ENCODE measurements at regions not wholly inside any gene's neighbourhood (a gene's known extent, or its start where the extent isn't known, plus 50 kb on each side); places are given as distances from the start of the nearest gene placed in this dataset.

DNA sequence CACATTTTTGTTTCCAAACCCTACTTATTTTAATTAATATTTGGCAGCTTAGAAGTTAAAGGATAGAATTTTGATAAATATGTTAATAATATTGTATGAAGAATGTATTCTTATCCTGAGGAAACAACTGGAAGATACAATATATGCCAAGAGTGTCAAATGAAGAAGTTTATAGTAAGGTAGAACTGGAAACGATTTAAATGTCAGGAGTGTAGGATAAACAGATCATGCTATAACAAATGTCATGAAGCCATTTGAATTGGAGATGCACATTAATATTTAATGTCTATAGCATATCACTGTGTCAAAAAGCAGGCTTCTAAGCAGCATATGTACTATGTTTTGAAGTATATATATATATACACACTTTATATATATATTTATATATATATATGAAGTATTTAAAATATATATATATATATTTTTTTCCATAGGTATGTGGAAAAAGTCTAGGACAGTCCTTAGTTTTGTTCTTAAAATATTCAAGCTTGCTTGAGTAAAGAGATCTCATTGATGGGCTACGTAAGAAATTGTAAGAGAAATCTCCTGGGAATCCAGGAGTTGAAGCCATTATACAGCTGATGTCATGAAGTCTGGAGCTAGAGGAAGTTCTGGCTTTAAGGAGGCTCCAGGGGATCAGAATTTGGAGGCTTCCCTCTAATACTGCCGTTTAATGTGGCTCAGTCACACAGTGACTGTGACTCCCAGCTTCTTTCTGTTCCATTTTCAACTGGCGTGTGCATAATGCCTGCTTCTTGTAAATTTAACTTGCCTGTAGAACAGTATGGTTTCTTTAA, 79.9 kb upstream of the MYCBP2 start:
- no CpG with 5 or more reads among the region's 4 CpGs for WGBS (ENCODE audit: insufficient coverage, insufficient read length)

DNA sequence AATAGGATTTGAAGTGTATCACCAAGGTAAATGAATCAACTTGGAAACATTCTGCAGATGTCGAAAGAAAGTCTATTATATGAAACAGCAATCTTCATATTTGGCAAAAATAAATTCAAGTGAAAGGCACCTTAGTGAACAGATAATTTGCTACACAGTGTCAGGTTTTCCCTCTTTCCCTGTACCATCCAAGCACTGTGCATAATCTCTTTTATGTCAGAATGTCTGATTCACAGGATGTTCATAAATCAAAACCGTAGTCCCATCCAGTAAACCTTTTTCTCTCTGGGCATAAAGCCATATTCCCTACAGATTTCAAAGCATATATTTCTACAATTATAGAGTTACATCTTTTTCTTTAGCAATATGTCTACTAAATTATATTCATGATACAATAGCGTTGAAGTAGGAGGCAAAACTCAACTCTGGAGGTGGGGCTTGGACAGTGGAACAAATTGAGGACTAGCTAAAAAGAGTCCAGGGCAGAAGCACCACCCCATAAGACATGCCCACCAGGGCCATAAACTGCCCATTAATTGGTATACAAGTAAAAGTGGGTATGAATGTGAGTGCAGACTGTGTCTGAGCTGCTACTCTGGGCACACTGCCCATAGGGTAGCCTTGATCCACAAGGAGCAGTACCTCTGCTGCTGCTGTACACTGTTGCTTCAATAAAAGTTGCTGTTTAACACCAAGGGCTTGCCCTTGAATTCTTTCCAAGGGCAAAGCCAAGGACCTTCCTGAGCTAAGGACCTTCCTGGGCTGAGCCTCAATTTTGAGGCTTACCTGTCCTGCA, 72.1 kb upstream of the MYCBP2 start:
- H3K27me3 ChIP-seq (ENCODE audit: control insufficient read depth, insufficient read depth, low read length), result no peaks in the 10 kb centered on the region
- no peak overlapping the region for H3K27ac ChIP-seq (ENCODE audit: low read length)
- no peaks in the 10 kb centered on the region for H3K9me3 ChIP-seq (ENCODE audit: control insufficient read depth, insufficient read depth, low read length)
- H3K4me3 ChIP-seq (ENCODE audit: low read length), result no peak overlapping the region
- no peaks in the 10 kb centered on the region for H3K36me3 ChIP-seq (ENCODE audit: control insufficient read depth, insufficient read depth, low read length)
- DNase-seq (ENCODE audit: low read depth, low spot score), result no peak
- WGBS (ENCODE audit: insufficient coverage, insufficient read length), result no CpG with 5 or more reads among the region's 3 CpGs
- H3K4me1 ChIP-seq (ENCODE audit: control insufficient read depth, insufficient read depth, low read length), result no peaks in the 10 kb centered on the region

More for the DNA sequence above, 79.9 kb upstream of the MYCBP2 start:
- Histone ChIP-seq H3K4me1 (ENCODE audit: control insufficient read depth, insufficient read depth, low read length) (no peaks in the 10 kb centered on the region), H3K9me3 (ENCODE audit: control insufficient read depth, insufficient read depth, low read length) (no peaks in the 10 kb centered on the region), H3K36me3 (ENCODE audit: control insufficient read depth, insufficient read depth, low read length) (no peaks in the 10 kb centered on the region), H3K27ac (ENCODE audit: low read length) (no peak overlapping the region), H3K27me3 (ENCODE audit: control insufficient read depth, insufficient read depth, low read length) (no peaks in the 10 kb centered on the region), H3K4me3 (ENCODE audit: low read length) (no peak overlapping the region)
- DNase-seq (ENCODE audit: low read depth, low spot score), result no peak

DNA sequence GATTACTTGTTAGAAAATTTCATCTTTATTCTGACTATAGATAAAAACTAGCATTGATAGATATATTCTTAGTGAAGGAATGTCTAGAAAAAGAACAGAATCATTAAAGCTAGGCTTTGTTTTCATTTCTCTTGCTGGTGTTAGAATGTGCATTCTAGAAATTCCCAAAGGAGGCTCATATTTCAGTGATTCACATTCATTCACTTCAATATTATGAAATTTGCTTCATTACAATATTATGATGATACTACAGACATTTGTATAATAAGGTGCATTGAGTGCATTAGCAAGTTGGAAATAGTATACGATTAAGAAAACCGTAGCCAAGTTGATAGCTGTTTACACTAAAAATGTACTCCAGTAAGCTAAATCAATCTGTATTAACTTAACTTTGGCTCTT, 70.7 kb upstream of the MYCBP2 start:
- no peaks in the 10 kb centered on the region for H3K27me3 ChIP-seq (ENCODE audit: control insufficient read depth, insufficient read depth, low read length)
- DNase-seq (ENCODE audit: low read depth, low spot score), result no peak
- no CpG with 5 or more reads among the region's 2 CpGs for WGBS (ENCODE audit: insufficient coverage, insufficient read length)
- H3K9me3 ChIP-seq (ENCODE audit: control insufficient read depth, insufficient read depth, low read length), result no peaks in the 10 kb centered on the region
- H3K36me3 ChIP-seq (ENCODE audit: control insufficient read depth, insufficient read depth, low read length), result no peaks in the 10 kb centered on the region
- H3K4me3 ChIP-seq (ENCODE audit: low read length), result no peak overlapping the region
- H3K27ac ChIP-seq (ENCODE audit: low read length), result no peak overlapping the region
- H3K4me1 ChIP-seq (ENCODE audit: control insufficient read depth, insufficient read depth, low read length), result no peaks in the 10 kb centered on the region

DNA sequence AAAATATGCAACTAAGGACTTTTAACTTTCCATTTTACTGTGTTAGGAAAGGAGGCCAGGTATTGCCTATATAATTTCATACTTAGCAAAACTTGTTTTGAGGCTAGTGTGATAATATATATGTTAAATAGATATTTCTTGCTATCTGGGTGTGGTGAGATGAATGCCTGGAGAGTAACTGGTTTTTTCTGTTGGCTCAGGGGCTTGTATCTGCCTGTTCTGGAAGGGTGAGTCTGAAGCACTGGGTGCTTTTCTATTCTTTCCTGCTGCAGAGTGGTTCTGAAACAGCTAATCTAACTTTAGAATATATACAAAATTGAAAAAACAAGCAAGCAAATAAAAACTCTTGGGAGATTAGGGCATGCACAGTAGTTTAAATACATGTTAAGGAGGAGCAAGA, 64.6 kb upstream of the MYCBP2 start:
- Histone ChIP-seq H3K4me1 (ENCODE audit: control insufficient read depth, insufficient read depth, low read length) (no peaks in the 10 kb centered on the region), H3K27ac (ENCODE audit: low read length) (no peak overlapping the region), H3K27me3 (ENCODE audit: control insufficient read depth, insufficient read depth, low read length) (no peaks in the 10 kb centered on the region), H3K36me3 (ENCODE audit: control insufficient read depth, insufficient read depth, low read length) (no peaks in the 10 kb centered on the region), H3K4me3 (ENCODE audit: low read length) (no peak overlapping the region), H3K9me3 (ENCODE audit: control insufficient read depth, insufficient read depth, low read length) (no peaks in the 10 kb centered on the region)
- no peak for DNase-seq (ENCODE audit: low read depth, low spot score)

DNA sequence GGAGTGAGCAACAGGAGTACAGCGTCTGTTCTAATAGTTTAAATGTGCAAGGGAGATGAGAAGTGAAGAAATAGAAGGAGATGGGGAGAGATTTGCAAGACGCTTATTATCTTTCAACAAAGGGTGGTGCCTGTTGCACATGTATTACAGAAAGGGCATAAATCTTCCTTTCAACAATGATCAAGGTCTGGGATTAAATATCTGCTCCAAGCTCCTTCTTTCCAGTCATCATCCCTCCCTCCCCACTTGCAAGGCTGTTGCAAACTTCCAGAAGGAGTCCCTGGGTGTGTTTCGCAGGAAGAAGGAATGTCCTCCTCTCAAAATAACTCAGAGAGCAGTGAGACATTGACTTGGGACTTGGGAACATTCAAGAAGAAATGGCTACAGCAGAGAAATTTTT, 63.5 kb upstream of the MYCBP2 start:
- no peak overlapping the region for H3K4me3 ChIP-seq (ENCODE audit: low read length)
- no peaks in the 10 kb centered on the region for H3K9me3 ChIP-seq (ENCODE audit: control insufficient read depth, insufficient read depth, low read length)
- no CpG with 5 or more reads among the region's 3 CpGs for WGBS (ENCODE audit: insufficient coverage, insufficient read length)
- H3K4me1 ChIP-seq (ENCODE audit: control insufficient read depth, insufficient read depth, low read length), result no peaks in the 10 kb centered on the region
- H3K27me3 ChIP-seq (ENCODE audit: control insufficient read depth, insufficient read depth, low read length), result no peaks in the 10 kb centered on the region
- DNase-seq (ENCODE audit: low read depth, low spot score), result no peak
- H3K36me3 ChIP-seq (ENCODE audit: control insufficient read depth, insufficient read depth, low read length), result no peaks in the 10 kb centered on the region
- H3K27ac ChIP-seq (ENCODE audit: low read length), result no peak overlapping the region

DNA sequence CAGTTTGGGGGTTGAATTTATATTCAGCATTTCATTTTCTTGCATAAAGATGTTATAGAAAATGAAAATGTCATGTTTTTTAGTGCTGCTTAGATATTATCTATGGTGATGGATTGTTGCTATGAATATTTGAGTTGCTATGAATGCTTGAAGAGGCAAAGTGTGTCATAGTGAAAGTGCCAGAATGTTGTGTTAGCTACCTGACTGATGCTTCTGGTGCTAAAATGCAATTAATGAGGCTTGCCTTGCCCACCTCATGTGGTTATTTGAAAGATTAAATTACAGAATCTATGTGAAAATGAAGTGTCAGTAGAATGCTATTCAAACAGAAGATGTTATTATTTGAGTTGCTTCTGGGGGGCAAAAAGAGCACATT, 62.7 kb upstream of the MYCBP2 start:
- Histone ChIP-seq H3K27me3 (ENCODE audit: control insufficient read depth, insufficient read depth, low read length) (no peaks in the 10 kb centered on the region), H3K4me1 (ENCODE audit: control insufficient read depth, insufficient read depth, low read length) (no peaks in the 10 kb centered on the region), H3K9me3 (ENCODE audit: control insufficient read depth, insufficient read depth, low read length) (no peaks in the 10 kb centered on the region), H3K27ac (ENCODE audit: low read length) (no peak overlapping the region), H3K36me3 (ENCODE audit: control insufficient read depth, insufficient read depth, low read length) (no peaks in the 10 kb centered on the region), H3K4me3 (ENCODE audit: low read length) (no peak overlapping the region)
- no peak for DNase-seq (ENCODE audit: low read depth, low spot score)

DNA sequence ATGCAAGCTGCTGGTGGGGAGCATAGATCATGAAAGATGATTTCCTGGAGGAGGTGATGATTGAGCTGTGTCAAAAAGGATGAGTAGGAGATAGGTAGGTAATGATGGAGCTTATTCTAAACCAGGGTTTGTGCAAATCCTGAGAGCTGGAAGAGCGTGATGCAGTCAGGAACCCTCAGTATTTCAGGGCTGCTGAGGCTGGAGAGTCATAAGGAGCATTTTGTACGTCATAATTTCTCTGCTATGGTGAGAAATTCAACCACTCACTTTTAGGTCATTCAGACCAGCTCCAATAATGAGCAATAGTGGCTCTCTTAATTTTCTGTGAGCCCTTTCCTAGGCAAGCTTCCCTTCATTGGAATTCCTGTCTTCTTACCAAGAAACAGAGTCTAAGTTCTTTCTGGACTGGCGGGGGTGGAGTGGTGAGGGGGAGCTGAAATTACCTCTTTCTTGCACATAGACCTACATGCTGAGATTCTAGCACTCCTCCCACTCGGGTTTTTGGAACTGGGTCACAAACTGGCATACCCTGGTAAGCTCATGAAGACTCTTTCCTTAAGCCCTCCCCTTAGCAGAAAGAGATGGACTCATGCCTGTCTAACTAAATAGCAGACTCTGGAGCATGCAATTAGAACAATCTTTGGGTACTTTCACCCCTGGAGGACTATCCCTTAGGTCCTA, 62.2 kb upstream of the MYCBP2 start:
- Histone ChIP-seq H3K4me1 (ENCODE audit: control insufficient read depth, insufficient read depth, low read length) (no peaks in the 10 kb centered on the region), H3K4me3 (ENCODE audit: low read length) (no peak overlapping the region), H3K27ac (ENCODE audit: low read length) (no peak overlapping the region), H3K9me3 (ENCODE audit: control insufficient read depth, insufficient read depth, low read length) (no peaks in the 10 kb centered on the region), H3K27me3 (ENCODE audit: control insufficient read depth, insufficient read depth, low read length) (no peaks in the 10 kb centered on the region), H3K36me3 (ENCODE audit: control insufficient read depth, insufficient read depth, low read length) (no peaks in the 10 kb centered on the region)
- WGBS (ENCODE audit: insufficient coverage, insufficient read length), result no CpG with 5 or more reads among the region's 4 CpGs
- DNase-seq (ENCODE audit: low read depth, low spot score), result no peak

DNA sequence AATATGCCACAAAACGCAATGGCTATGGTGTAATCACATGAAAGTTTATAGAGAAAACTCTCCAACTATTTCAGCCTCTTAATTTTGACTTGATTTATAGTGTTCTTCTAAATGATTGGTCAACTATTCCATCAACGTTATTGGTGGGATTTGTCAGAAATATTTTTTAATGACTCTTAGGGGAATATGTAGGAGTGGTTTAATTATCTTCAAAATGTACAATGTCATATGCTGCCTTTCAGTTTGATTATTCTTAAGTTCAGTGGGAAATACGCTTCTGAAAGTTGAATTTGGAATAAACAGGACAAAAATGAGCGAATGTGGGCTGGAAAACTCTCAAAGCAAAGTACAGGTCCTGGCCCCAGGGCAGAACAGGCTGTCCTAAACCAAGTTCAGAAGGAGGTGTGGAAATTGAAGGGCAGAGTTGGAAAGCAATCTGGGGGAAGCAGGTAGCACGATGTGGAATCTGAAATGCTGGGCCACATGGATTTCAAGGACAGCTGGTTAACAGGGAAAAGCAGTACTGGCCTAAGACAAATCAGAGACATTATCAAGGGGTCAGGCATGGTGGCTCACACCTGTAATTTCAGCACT, 60.8 kb upstream of the MYCBP2 start:
- Histone ChIP-seq H3K27ac (ENCODE audit: low read length) (no peak overlapping the region), H3K4me3 (ENCODE audit: low read length) (no peak overlapping the region), H3K9me3 (ENCODE audit: control insufficient read depth, insufficient read depth, low read length) (no peaks in the 10 kb centered on the region), H3K4me1 (ENCODE audit: control insufficient read depth, insufficient read depth, low read length) (no peaks in the 10 kb centered on the region), H3K27me3 (ENCODE audit: control insufficient read depth, insufficient read depth, low read length) (no peaks in the 10 kb centered on the region), H3K36me3 (ENCODE audit: control insufficient read depth, insufficient read depth, low read length) (no peaks in the 10 kb centered on the region)
- no CpG with 5 or more reads among the region's 5 CpGs for WGBS (ENCODE audit: insufficient coverage, insufficient read length)
- no peak for DNase-seq (ENCODE audit: low read depth, low spot score)

DNA sequence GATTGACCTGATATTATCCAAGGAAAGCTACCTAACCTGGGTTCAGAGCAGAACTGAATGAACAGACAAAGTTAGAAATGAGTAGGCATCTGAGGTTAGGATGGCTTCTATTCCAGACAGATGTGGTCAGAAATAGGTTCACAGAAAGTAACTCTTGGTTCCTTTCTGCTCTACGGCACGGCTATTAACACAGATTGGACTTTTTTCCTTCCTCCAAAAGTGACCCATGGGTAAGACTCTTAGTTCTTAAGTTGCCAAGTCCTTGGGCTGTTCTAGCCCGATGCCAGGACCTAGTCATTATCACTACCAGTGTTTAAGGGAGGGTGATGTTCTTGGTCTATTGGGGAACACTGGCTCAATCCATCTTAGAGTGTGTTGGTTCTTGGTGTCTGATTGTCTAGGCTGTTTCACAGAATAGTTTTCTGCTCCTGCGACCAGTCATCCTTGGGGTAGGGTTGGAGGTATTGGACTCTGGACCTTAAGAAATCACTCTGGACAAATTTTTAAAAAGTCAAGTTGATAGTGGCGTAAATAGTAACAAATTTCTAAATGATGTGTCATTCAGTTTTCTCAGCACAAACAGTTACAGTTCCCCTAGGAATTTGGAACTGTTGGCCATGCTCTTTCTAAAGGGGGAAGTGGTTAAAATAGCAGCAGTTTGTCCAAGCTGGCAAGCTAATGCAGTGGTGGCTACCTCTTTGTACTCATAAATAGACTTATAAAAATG, 60.1 kb upstream of the MYCBP2 start:
- Histone ChIP-seq H3K4me1 (ENCODE audit: control insufficient read depth, insufficient read depth, low read length) (peaks cover 1% of the 10 kb centered on the region; the same call in 1 of the 2 replicates), H3K27ac (ENCODE audit: low read length) (no peak overlapping the region), H3K27me3 (ENCODE audit: control insufficient read depth, insufficient read depth, low read length) (no peaks in the 10 kb centered on the region), H3K4me3 (ENCODE audit: low read length) (no peak overlapping the region), H3K36me3 (ENCODE audit: control insufficient read depth, insufficient read depth, low read length) (no peaks in the 10 kb centered on the region), H3K9me3 (ENCODE audit: control insufficient read depth, insufficient read depth, low read length) (no peaks in the 10 kb centered on the region)
- no CpG with 5 or more reads among the region's 5 CpGs for WGBS (ENCODE audit: insufficient coverage, insufficient read length)
- no peak for DNase-seq (ENCODE audit: low read depth, low spot score)

DNA sequence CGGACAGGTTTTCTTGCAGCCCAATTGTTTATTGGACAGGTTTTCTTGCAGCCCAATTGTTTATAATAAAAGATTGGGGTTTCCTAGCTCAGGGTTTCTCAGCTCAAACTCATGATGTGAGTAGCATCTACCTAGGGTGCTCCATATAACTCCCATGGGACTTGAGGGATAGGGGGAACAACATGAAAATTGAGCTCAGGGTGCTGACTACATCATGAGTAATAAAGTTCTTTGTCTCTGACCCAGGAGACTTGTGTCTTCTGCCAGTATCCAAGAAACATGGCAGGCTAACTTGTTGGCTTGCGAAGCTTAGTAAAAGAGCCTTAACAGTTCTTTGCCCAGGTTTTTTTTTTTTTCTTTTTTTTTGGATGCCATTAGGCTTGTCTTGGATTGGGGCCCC, 59.2 kb upstream of the MYCBP2 start:
- H3K9me3 ChIP-seq (ENCODE audit: control insufficient read depth, insufficient read depth, low read length), result no peaks in the 10 kb centered on the region
- no peaks in the 10 kb centered on the region for H3K27me3 ChIP-seq (ENCODE audit: control insufficient read depth, insufficient read depth, low read length)
- DNase-seq (ENCODE audit: low read depth, low spot score), result no peak
- H3K4me3 ChIP-seq (ENCODE audit: low read length), result no peak overlapping the region
- WGBS (ENCODE audit: insufficient coverage, insufficient read length), result no CpG with 5 or more reads among the region's 2 CpGs
- peaks cover 1% of the 10 kb centered on the region; the same call in 1 of the 2 replicates for H3K4me1 ChIP-seq (ENCODE audit: control insufficient read depth, insufficient read depth, low read length)
- H3K36me3 ChIP-seq (ENCODE audit: control insufficient read depth, insufficient read depth, low read length), result no peaks in the 10 kb centered on the region
- no peak overlapping the region for H3K27ac ChIP-seq (ENCODE audit: low read length)
